ENCODE measurements at regions not wholly inside any gene's neighbourhood (a gene's known extent, or its start where the extent isn't known, plus 50 kb on each side); places are given as distances from the start of the nearest gene placed in this dataset.

- TF ChIP-seq EZH2 (IDR thresholded peaks at IDR 0.05; ENCODE audit: insufficient read depth, poor library complexity, severe bottlenecking) (no peak), EZH2phosphoT487 (IDR thresholded peaks at IDR 0.05; ENCODE audit: insufficient read depth, low read depth) (no peak)
These were observed 75.0 kb upstream of the MAGI2 start for GRCh38 chr7:79528421-79528820.

All from GM23248 (cell line).